GM23338 (cell line): ENCODE measurements at regions not wholly inside any gene's neighbourhood (a gene's known extent, or its start where the extent isn't known, plus 50 kb on each side); places are given as distances from the start of the nearest gene placed in this dataset.

Source experiments
- CTCF ChIP-seq, 2 experiments: fragments of 200-600 bp in 1 of 2; sonication (generic) in 1 of 2; conservative IDR thresholded peaks; 2 replicates each; pipeline versions ENCODE4 v1.5.1 to v1.6.1; 2016 to 2017; ENCODE audit warnings: antibody characterized with exemption in 2 of 2, low read depth in 2 of 2, mild to moderate bottlenecking in 2 of 2, moderate library complexity in 1 of 2
- EZH2 ChIP-seq: fragments of 200-600 bp; sonication (generic); IDR thresholded peaks from one replicate; pipeline ENCODE4 v1.8.0; 2017; ENCODE audit warnings: antibody characterized with exemption, mild to moderate bottlenecking, low read depth; ENCODE audit not compliant: unreplicated experiment
- EZH2phosphoT487 ChIP-seq: fragments of 200-600 bp; sonication (generic); IDR thresholded peaks from one replicate; pipeline ENCODE4 v1.8.1; 2018; ENCODE audit warnings: antibody characterized with exemption; ENCODE audit not compliant: unreplicated experiment
- REST ChIP-seq: IDR thresholded peaks from one replicate; pipeline ENCODE4 v1.6.1; 2018; ENCODE audit warnings: antibody characterized with exemption; ENCODE audit not compliant: unreplicated experiment

- no peak for TF ChIP-seq CTCF (conservative IDR thresholded peaks at IDR 0.05; ENCODE audit: low read depth in 2 of 2)
- no peak for TF ChIP-seq REST
- no peak for TF ChIP-seq EZH2phosphoT487
- no peak for TF ChIP-seq EZH2
Observed at GRCh38 chr16:64711596-64711995, 410.3 kb downstream of the CDH11 start.
